B cell (primary cell): ENCODE measurements at regions not wholly inside any gene's neighbourhood (a gene's known extent, or its start where the extent isn't known, plus 50 kb on each side); places are given as distances from the start of the nearest gene placed in this dataset.

Experiments used
- ATAC-seq: fragments of 200-7000 bp; cut with Tn5 transposase; one replicate; pipeline ENCODE4 v1.10.0; 2021; ENCODE audit warnings: low read depth, mild to moderate bottlenecking, moderate number of reproducible peaks, moderate library complexity
- CTCF ChIA-PET: fragments of 350-600 bp; sonication (Branson Sonifier 250); formaldehyde crosslinking; loops from one replicate; lab custom pipeline; 2021; ENCODE audit warnings: antibody characterized with exemption, inconsistent platforms; lab: Charles Lee
- POLR2A ChIA-PET: fragments of 350-600 bp; sonication (Branson Sonifier 250); formaldehyde crosslinking; loops from one replicate; lab custom pipeline; 2021; ENCODE audit warnings: antibody characterized with exemption; lab: Charles Lee
- DNase-seq: peaks from one replicate; pipeline ENCODE4 v3.0.0; 2013
- H2AFZ ChIP-seq: 2 replicates; pipeline ENCODE4 v1.6.1; 2012; ENCODE audit warnings: mild to moderate bottlenecking, low read depth, low read length; ENCODE audit not compliant: insufficient read depth, poor library complexity, severe bottlenecking
- H3K27ac ChIP-seq, 2 donors: 1 replicate in 1 of 2; 2 replicates in 1 of 2; pipeline ENCODE4 v1.5.1; 2012 to 2013; ENCODE audit warnings: low read length in 2 of 2, mild to moderate bottlenecking in 2 of 2, moderate library complexity in 1 of 2
- H3K27me3 ChIP-seq, 4 experiments: fragments of 200-600 bp in 1 of 4; sonication (generic) in 1 of 4; replicated peaks in 1 of 4; 1 replicate in 2 of 4; 2 replicates in 2 of 4; pipeline versions ENCODE4 v1.6.1 to v1.7.0; 2013 to 2016; ENCODE audit warnings: low read length in 3 of 4, mild to moderate bottlenecking in 2 of 4, mixed read lengths in 1 of 4, moderate library complexity in 1 of 4; ENCODE audit not compliant: insufficient read depth in 4 of 4, control insufficient read depth in 3 of 4; ENCODE audit errors: control extremely low read depth in 1 of 4
- H3K36me3 ChIP-seq, 2 experiments: replicated peaks in 1 of 2; 1 replicate in 1 of 2; 2 replicates in 1 of 2; pipeline versions ENCODE4 v1.6.1 to v1.7.1; 2013; ENCODE audit warnings: low read length in 1 of 2; ENCODE audit not compliant: insufficient read depth in 2 of 2, control insufficient read depth in 1 of 2; ENCODE audit errors: control extremely low read depth in 1 of 2, extremely low read depth in 1 of 2
- H3K4me1 ChIP-seq, 2 donors: fragments of 200-600 bp in 1 of 2; sonication (generic) in 1 of 2; 1 replicate in 1 of 2; 2 replicates in 1 of 2; pipeline versions ENCODE4 v1.5.1 to v1.6.1; 2013 to 2017; ENCODE audit warnings: low read length in 2 of 2; ENCODE audit not compliant: control insufficient read depth in 2 of 2, insufficient read depth in 2 of 2
- H3K4me2 ChIP-seq: replicated peaks from 2 replicates; pipeline ENCODE3; 2012; ENCODE audit warnings: mild to moderate bottlenecking, low read depth, low read length; ENCODE audit not compliant: poor library complexity, severe bottlenecking
- H3K4me3 ChIP-seq, 5 experiments: fragments of 200-600 bp in 1 of 5; sonication (generic) in 1 of 5; 1 replicate in 3 of 5; 2 replicates in 2 of 5; pipeline versions ENCODE4 v1.5.1 to v1.7.0; 2011 to 2016; ENCODE audit warnings: low read length in 4 of 5, mild to moderate bottlenecking in 4 of 5, low read depth in 2 of 5, control low read depth in 1 of 5, moderate library complexity in 1 of 5; ENCODE audit not compliant: insufficient read depth in 1 of 5; ENCODE audit errors: control extremely low read depth in 1 of 5, extremely low read depth in 1 of 5
- H3K79me2 ChIP-seq: fragments of 200-600 bp; sonication (generic); one replicate; pipeline ENCODE4 v1.6.0; 2016; ENCODE audit warnings: low read length; ENCODE audit not compliant: control insufficient read depth, insufficient read depth
- H3K9ac ChIP-seq: fragments of 200-600 bp; sonication (generic); 2 replicates; pipeline ENCODE4 v1.6.1; 2017; ENCODE audit warnings: mild to moderate bottlenecking, low read length, moderate library complexity
- H3K9me3 ChIP-seq, 3 donors: one replicate each; pipeline versions ENCODE4 v1.6.1 to v1.7.1; 2013; ENCODE audit warnings: low read length in 2 of 3; ENCODE audit not compliant: control insufficient read depth in 2 of 3, insufficient read depth in 1 of 3; ENCODE audit errors: control extremely low read depth in 1 of 3
- H4K20me1 ChIP-seq: 2 replicates; pipeline ENCODE4 v1.6.0; 2012; ENCODE audit warnings: mild to moderate bottlenecking, low read length; ENCODE audit not compliant: insufficient read depth, control insufficient read depth, poor library complexity, severe bottlenecking
- H3K27ac Mint-ChIP-seq: one replicate; pipeline ENCODE4 v1.8.0; 2021; ENCODE audit warnings: mixed read lengths
- H3K27me3 Mint-ChIP-seq: one replicate; pipeline ENCODE4 v1.8.0; 2021; ENCODE audit warnings: mixed read lengths
- H3K4me1 Mint-ChIP-seq: one replicate; pipeline ENCODE4 v1.8.0; 2021; ENCODE audit warnings: mixed read lengths
- H3K4me3 Mint-ChIP-seq: one replicate; pipeline ENCODE4 v1.8.0; 2021; ENCODE audit warnings: mixed read lengths
- H3K9me3 Mint-ChIP-seq: one replicate; pipeline ENCODE4 v1.8.0; 2022; ENCODE audit warnings: mixed read lengths; ENCODE audit not compliant: insufficient read depth
- CTCF ChIP-seq: fragments of 200-600 bp; IDR thresholded peaks from one replicate; pipeline ENCODE4 v1.8.0; 2022; ENCODE audit warnings: antibody characterized with exemption, mild to moderate bottlenecking
- EZH2 ChIP-seq: IDR thresholded peaks from 2 replicates; pipeline ENCODE4 v1.6.1; 2012; ENCODE audit warnings: borderline replicate concordance, low read depth, mild to moderate bottlenecking, moderate library complexity, low read length; ENCODE audit not compliant: insufficient read depth, poor library complexity, severe bottlenecking
- WGBS: methylation state at CpG from one replicate; pipeline ENCODE4 v1.1.5; 2013; ENCODE audit warnings: missing lambda C conversion rate; ENCODE audit not compliant: insufficient coverage; 5-methylcytosine and 5-hydroxymethylcytosine counted together
- intact Hi-C: fragments of 100-400 bp; cut with micrococcal nuclease; formaldehyde crosslinking; loops from one replicate; pipeline ENCODE4 v1.10.0; 2022

GRCh38 chr13:60794751-60795150 lies 397.7 kb downstream of the TDRD3 start:
- no peaks in the 10 kb centered on the region for H3K4me1 ChIP-seq
- Mint-ChIP-seq H3K4me1 (no peaks in the 10 kb centered on the region), H3K4me3 (no peak overlapping the region), H3K27me3 (no peaks in the 10 kb centered on the region), H3K9me3 (no peaks in the 10 kb centered on the region), H3K27ac (no peak overlapping the region)
- H3K9ac ChIP-seq = no peak overlapping the region
- intact Hi-C loops = no loop called here
- no peaks in the 10 kb centered on the region for H3K27me3 ChIP-seq
- POLR2A ChIA-PET = no interaction called here
- no peaks in the 10 kb centered on the region for H3K79me2 ChIP-seq
- H3K4me3 ChIP-seq = no peak overlapping the region
- CTCF ChIA-PET = no interaction called here
- no peaks in the 10 kb centered on the region for H3K36me3 ChIP-seq
- no peak overlapping the region for H3K4me2 ChIP-seq
- TF ChIP-seq EZH2 (no peak), CTCF (no peak)
- H3K9me3 ChIP-seq = no peaks in the 10 kb centered on the region
- no peak overlapping the region for H2AFZ ChIP-seq
- no peak overlapping the region for H3K27ac ChIP-seq
- 90% methylated on average over 3 of the region's 4 CpGs for WGBS
- no peaks in the 10 kb centered on the region for H4K20me1 ChIP-seq
- no peak for ATAC-seq
- DNase-seq = no peak

DNA sequence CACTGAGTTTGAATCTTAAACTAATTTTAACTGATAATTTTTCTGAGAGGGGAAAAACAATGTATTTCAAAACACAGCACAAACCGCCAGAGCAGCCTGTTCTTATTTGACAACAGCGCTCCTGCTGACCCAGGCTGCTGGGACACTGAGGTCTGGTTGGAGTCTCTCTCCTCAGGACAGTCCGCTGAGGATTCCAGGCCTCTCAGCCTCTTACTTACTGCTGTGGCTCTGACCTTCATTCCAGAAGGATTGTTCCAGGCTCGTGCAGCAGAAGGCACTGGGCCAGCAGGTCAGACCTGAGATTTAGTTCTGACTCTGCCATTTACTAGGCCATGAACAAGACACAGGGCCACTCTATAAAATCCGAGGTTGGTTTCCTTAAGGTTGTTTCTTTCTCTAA lies 393.6 kb downstream of the TDRD3 start:
- Histone ChIP-seq H3K36me3 (no peaks in the 10 kb centered on the region), H3K27me3 (no peaks in the 10 kb centered on the region), H3K9ac (no peak overlapping the region), H3K4me3 (no peak overlapping the region), H3K9me3 (no peaks in the 10 kb centered on the region), H2AFZ (no peak overlapping the region), H3K4me1 (no peaks in the 10 kb centered on the region), H3K79me2 (no peaks in the 10 kb centered on the region), H4K20me1 (no peaks in the 10 kb centered on the region), H3K27ac (no peak overlapping the region), H3K4me2 (no peak overlapping the region)
- no peak for ATAC-seq
- H3K27ac Mint-ChIP-seq = no peak overlapping the region
- no peaks in the 10 kb centered on the region for H3K9me3 Mint-ChIP-seq
- POLR2A ChIA-PET = no interaction called here
- 88% methylated on average over 4 of the region's 5 CpGs for WGBS
- no peaks in the 10 kb centered on the region for H3K4me1 Mint-ChIP-seq
- no peak overlapping the region for H3K4me3 Mint-ChIP-seq
- intact Hi-C loops = no loop called here
- no peaks in the 10 kb centered on the region for H3K27me3 Mint-ChIP-seq
- no peak for DNase-seq
- TF ChIP-seq EZH2 = no peak
- TF ChIP-seq CTCF = no peak
- CTCF ChIA-PET = no interaction called here
